Gastrocnemius medialis (tissue), 4 donors: ENCODE measurements at regions not wholly inside any gene's neighbourhood (a gene's known extent, or its start where the extent isn't known, plus 50 kb on each side); places are given as distances from the start of the nearest gene placed in this dataset.
"Not testable (repeated sequence)": the region's sequence is repeated elsewhere in the genome, so short reads cannot be mapped to it uniquely, and the experiment has no call there.

Experiments
- POLR2A ChIP-seq, 2 donors: fragments of 450-650 bp; IDR thresholded peaks; one replicate each; pipeline ENCODE4 v1.6.1; 2017; ENCODE audit warnings: antibody characterized with exemption in 2 of 2, mild to moderate bottlenecking in 2 of 2, moderate library complexity in 2 of 2
- TF ChIP-seq, protein P1 (sequence below), 5 experiments: fragments of 450-650 bp in 3 of 5; fragments of 200-600 bp in 2 of 5; sonication (generic) in 2 of 5; IDR thresholded peaks in 4 of 5; conservative IDR thresholded peaks in 1 of 5; 1 replicate in 4 of 5; 2 replicates in 1 of 5; pipeline ENCODE4 v1.5.1; 2016 to 2019; ENCODE audit warnings: antibody characterized with exemption in 5 of 5, mild to moderate bottlenecking in 3 of 5, moderate library complexity in 3 of 5

DNA sequence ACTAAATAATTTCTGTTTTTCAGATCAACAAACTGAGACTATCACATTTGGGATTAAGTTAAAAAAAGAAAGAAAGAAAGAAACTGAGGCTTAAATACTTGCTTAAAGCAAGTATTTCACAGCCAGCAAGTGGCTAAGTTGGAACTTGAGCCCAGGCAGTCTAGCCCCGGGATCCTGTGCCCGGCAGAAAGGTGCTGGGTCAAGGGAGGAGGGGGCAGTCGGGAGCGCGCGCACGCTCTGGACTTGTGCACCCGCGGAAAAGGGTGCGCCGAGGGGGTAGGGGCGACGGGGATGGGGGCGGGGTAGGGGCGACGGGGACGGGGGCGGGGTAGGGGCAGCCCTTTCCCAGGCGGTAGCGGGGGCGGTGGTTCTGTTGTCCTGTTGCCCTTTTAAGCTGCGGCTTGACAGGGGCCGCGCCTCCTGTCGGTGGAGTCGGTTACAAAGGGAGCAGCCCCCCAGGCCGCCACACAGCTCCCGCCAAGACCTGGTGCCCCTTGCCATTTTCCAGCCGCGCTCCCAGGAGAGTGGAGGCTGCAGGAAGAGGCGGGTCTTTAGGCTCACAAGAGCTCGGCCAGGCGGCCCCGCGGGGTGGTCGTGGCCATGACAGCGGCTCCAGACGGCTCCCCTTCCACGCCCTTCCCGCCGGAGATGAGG, 60.6 kb downstream of the GOLGA8T start:
- TF ChIP-seq, protein P1, sequence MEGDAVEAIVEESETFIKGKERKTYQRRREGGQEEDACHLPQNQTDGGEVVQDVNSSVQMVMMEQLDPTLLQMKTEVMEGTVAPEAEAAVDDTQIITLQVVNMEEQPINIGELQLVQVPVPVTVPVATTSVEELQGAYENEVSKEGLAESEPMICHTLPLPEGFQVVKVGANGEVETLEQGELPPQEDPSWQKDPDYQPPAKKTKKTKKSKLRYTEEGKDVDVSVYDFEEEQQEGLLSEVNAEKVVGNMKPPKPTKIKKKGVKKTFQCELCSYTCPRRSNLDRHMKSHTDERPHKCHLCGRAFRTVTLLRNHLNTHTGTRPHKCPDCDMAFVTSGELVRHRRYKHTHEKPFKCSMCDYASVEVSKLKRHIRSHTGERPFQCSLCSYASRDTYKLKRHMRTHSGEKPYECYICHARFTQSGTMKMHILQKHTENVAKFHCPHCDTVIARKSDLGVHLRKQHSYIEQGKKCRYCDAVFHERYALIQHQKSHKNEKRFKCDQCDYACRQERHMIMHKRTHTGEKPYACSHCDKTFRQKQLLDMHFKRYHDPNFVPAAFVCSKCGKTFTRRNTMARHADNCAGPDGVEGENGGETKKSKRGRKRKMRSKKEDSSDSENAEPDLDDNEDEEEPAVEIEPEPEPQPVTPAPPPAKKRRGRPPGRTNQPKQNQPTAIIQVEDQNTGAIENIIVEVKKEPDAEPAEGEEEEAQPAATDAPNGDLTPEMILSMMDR (IDR thresholded peaks at IDR 0.05 in 4 of 5, conservative IDR thresholded peaks at IDR 0.05 in 1 of 5), result not testable (repeated sequence)
- TF ChIP-seq POLR2A (IDR thresholded peaks at IDR 0.05), result not testable (repeated sequence)
